Karpas-422 (cell line): ENCODE measurements at regions not wholly inside any gene's neighbourhood (a gene's known extent, or its start where the extent isn't known, plus 50 kb on each side); places are given as distances from the start of the nearest gene placed in this dataset.

Experiments used
- DNase-seq: peaks from one replicate; pipeline ENCODE4 v3.0.0-alpha.2; 2015
- H2AFZ ChIP-seq: fragments of 200-600 bp; sonication (generic); 2 replicates; pipeline ENCODE4 v1.6.1; 2014; ENCODE audit warnings: antibody characterized with exemption, low read length, mixed read lengths
- H3K27ac ChIP-seq: fragments of 200-600 bp; sonication (generic); 2 replicates; pipeline ENCODE4 v1.5.1; 2014; ENCODE audit warnings: mild to moderate bottlenecking, low read length, moderate library complexity
- H3K27me3 ChIP-seq: fragments of 200-600 bp; sonication (generic); 2 replicates; pipeline ENCODE4 v1.6.1; 2014; ENCODE audit warnings: low read length, mixed read lengths
- H3K36me3 ChIP-seq: fragments of 200-600 bp; sonication (generic); 2 replicates; pipeline ENCODE4 v1.6.1; 2014; ENCODE audit warnings: low read length, mixed read lengths; ENCODE audit not compliant: insufficient read depth
- H3K4me1 ChIP-seq: fragments of 200-600 bp; sonication (generic); 2 replicates; pipeline ENCODE4 v1.6.1; 2014; ENCODE audit warnings: mild to moderate bottlenecking, low read length, mixed read lengths
- H3K4me2 ChIP-seq: fragments of 200-600 bp; sonication (generic); 2 replicates; pipeline ENCODE4 v1.6.1; 2014; ENCODE audit warnings: low read length, low read depth, mild to moderate bottlenecking; ENCODE audit not compliant: poor library complexity, severe bottlenecking
- H3K4me3 ChIP-seq: fragments of 200-600 bp; sonication (generic); 2 replicates; pipeline ENCODE4 v1.5.1; 2014; ENCODE audit warnings: mild to moderate bottlenecking, antibody characterized with exemption, low read length, mixed read lengths
- H3K79me2 ChIP-seq: fragments of 200-600 bp; sonication (generic); 2 replicates; pipeline ENCODE4 v1.6.1; 2014; ENCODE audit warnings: mild to moderate bottlenecking, low read length, mixed read lengths
- H3K9ac ChIP-seq: fragments of 200-600 bp; sonication (generic); 2 replicates; pipeline ENCODE4 v1.6.0; 2014; ENCODE audit warnings: low read length
- H3K9me2 ChIP-seq: fragments of 200-600 bp; sonication (generic), shearing (Covaris generic); replicated peaks from 2 replicates; pipeline ENCODE4 v1.6.0; 2014; ENCODE audit warnings: mild to moderate bottlenecking, low read length, moderate library complexity; ENCODE audit not compliant: insufficient read depth
- H3K9me3 ChIP-seq: fragments of 300-700, 200-600 bp; sonication (generic); 2 replicates; pipeline ENCODE4 v1.6.1; 2014; ENCODE audit warnings: low read length, mixed read lengths
- H4K20me1 ChIP-seq: fragments of 200-600 bp; sonication (generic); 2 replicates; pipeline ENCODE4 v1.6.1; 2014; ENCODE audit warnings: mild to moderate bottlenecking, antibody characterized with exemption, low read length, low read depth; ENCODE audit not compliant: insufficient read depth

DNA sequence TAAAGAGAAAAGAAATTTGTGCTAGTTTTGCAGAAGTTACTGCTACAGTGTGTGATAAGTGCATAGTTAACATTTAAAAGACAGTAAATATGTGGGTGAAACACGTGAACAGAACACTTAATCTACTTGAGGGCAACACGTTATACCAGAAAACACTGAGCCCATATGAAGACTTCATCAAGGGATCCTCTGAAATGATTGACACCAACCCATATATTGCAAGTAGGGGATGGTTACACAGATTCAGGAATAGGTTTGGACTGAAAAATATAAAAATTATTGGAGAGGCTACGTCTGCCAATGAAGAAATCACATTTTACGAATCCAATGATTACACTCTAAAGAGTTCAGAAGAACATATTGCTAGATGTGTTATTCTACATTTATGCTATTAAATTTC lies 185.6 kb downstream of the GPX5 start:
- Histone ChIP-seq H3K27me3 (no peaks in the 10 kb centered on the region), H3K9me3 (no peaks in the 10 kb centered on the region), H3K79me2 (no peaks in the 10 kb centered on the region), H4K20me1 (no peaks in the 10 kb centered on the region), H3K36me3 (no peaks in the 10 kb centered on the region), H3K27ac (no peak overlapping the region), H3K9ac (no peak overlapping the region), H3K4me3 (no peak overlapping the region), H3K9me2 (no peaks in the 10 kb centered on the region), H3K4me2 (no peak overlapping the region), H3K4me1 (no peaks in the 10 kb centered on the region), H2AFZ (no peak overlapping the region)
- no peak for DNase-seq

DNA sequence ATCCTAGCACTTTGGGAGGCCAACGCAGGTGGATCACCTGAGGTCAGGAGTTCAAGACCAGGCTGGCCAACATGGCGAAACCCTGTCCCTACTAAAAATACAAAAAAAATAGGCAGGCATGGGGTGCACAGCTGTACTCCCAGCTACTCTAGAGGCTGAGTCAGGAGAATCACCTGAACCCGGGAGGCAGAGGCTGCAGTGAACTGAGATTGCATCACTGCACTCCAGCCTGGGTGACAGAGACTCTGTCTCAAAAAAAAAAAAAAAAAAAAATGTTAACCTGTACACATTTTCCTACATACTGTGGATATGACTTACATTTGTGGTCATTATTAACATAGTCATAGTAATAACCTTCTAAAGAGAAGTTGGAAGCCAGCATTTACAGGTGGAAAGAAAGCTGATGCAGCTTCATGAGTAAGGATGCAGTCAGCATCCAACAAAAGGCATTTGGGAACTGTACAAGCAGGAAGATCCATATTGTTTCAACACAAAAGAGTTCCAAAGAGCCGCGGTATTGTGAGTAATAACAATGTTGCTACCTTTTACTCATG lies 186.2 kb downstream of the GPX5 start:
- no peak overlapping the region for H3K4me3 ChIP-seq
- H3K9ac ChIP-seq: no peak overlapping the region
- H3K4me2 ChIP-seq: no peak overlapping the region
- H3K27me3 ChIP-seq: no peaks in the 10 kb centered on the region
- no peaks in the 10 kb centered on the region for H3K4me1 ChIP-seq
- no peak for DNase-seq
- no peaks in the 10 kb centered on the region for H3K9me2 ChIP-seq
- H2AFZ ChIP-seq: no peak overlapping the region
- no peak overlapping the region for H3K27ac ChIP-seq
- H4K20me1 ChIP-seq: no peaks in the 10 kb centered on the region
- H3K79me2 ChIP-seq: no peaks in the 10 kb centered on the region
- no peaks in the 10 kb centered on the region for H3K36me3 ChIP-seq
- no peaks in the 10 kb centered on the region for H3K9me3 ChIP-seq

DNA sequence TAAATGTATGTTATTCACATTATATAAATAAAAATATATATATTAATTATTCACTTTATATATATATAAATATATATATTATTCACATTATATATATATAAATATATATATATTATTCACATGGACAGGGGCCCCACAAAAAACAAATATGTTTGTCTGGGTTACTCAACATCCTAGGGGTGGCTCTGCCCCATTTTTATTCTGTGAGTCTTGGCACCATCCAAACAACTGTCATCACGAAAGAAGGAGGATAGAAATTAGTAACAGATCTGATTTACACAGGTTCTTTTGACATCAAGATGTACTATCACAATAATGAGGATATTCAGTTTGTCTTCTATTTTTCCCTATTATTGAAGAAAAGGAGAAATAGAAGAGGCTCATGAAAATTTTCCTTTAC lies 187.3 kb downstream of the GPX5 start:
- DNase-seq: no peak
- H3K27me3 ChIP-seq: no peaks in the 10 kb centered on the region
- no peaks in the 10 kb centered on the region for H3K9me3 ChIP-seq
- H3K79me2 ChIP-seq: no peaks in the 10 kb centered on the region
- H3K27ac ChIP-seq: no peak overlapping the region
- no peak overlapping the region for H3K9ac ChIP-seq
- H3K9me2 ChIP-seq: no peaks in the 10 kb centered on the region
- H2AFZ ChIP-seq: no peak overlapping the region
- H4K20me1 ChIP-seq: no peaks in the 10 kb centered on the region
- no peaks in the 10 kb centered on the region for H3K36me3 ChIP-seq
- no peaks in the 10 kb centered on the region for H3K4me1 ChIP-seq
- H3K4me3 ChIP-seq: no peak overlapping the region
- no peak overlapping the region for H3K4me2 ChIP-seq

DNA sequence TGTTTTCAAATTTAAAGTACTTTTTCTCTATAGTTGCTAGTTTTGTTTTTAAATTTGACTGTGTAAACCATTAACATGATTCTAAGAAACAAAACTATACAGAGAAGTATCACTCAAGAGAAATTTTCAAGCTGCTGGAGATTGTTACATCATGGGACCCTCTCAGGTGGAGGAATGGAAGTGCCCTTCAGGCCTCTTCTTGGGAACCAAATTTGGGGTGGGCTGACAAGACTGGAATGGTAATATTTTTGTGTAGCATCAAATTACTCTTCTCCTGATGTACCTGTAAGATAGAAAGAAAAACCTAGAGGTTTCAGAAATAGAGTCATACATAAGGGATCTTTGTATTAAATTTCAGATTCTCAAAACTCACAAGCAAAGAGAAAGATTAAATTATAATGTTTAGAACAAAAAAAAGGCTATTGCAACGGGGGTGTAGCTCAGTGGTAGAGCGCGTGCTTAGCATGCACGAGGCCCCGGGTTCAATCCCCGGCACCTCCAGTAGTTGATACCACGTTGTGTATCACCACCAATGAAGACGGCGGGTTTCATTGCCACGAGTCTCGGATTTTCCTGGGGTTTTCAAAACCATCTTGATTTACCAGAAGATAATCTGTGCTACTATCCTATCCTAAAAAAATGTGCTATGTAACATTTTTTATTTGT lies 193.7 kb downstream of the GPX5 start:
- Histone ChIP-seq H3K36me3 (no peaks in the 10 kb centered on the region), H3K9me3 (no peaks in the 10 kb centered on the region), H3K4me2 (no peak overlapping the region), H3K79me2 (no peaks in the 10 kb centered on the region), H3K27ac (no peak overlapping the region), H3K4me1 (no peaks in the 10 kb centered on the region), H3K9ac (no peak overlapping the region), H3K4me3 (no peak overlapping the region), H4K20me1 (no peaks in the 10 kb centered on the region), H2AFZ (no peak overlapping the region), H3K9me2 (no peaks in the 10 kb centered on the region), H3K27me3 (no peaks in the 10 kb centered on the region)
- peak; percentile 78 for DNase-seq

DNA sequence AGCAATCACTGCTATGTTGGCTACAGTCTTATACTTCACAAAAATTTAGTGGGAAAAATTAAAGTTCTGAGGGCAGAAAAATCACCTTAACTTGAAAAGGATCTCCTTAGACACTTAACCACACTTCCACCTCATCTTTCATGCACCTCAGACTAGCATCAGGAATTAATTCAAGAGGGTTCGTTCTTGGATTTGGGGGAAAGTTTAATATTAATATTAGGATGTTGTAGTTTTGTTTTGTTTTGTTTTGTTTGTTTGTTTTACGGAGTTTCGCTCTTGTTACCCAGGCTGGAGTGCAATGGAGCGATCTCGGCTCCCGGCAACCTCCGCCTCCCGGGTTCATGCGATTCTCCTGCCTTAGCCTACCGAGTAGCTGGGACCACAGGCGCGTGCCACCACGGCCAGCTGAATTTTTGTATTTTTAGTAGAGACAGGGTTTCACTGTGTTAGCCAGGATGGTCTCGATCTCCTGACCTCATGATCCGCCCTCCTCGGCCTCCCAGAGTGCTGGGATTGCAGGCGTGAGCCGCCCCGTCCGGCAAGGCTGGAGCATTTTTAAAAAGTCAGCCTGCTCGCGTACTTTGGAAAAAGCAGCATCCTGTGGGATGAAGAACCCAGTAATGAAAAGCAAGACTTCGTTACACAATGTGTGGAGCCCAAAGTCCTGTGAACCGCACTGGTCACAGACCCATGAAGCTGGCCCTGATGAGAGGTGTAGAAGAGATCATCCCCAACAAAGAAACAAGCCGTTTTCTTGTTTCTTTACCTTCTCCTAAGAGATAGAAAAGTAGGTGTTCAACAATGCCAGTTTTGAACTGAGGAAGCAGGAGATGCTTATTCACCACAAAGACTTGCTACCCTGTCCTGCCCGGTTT lies 194.9 kb downstream of the GPX5 start:
- no peak for DNase-seq
- Histone ChIP-seq H2AFZ (no peak overlapping the region), H3K79me2 (no peaks in the 10 kb centered on the region), H3K4me3 (no peak overlapping the region), H3K27ac (no peak overlapping the region), H4K20me1 (no peaks in the 10 kb centered on the region), H3K9me2 (no peaks in the 10 kb centered on the region), H3K9me3 (no peaks in the 10 kb centered on the region), H3K36me3 (no peaks in the 10 kb centered on the region), H3K27me3 (no peaks in the 10 kb centered on the region), H3K4me2 (no peak overlapping the region), H3K4me1 (no peaks in the 10 kb centered on the region), H3K9ac (no peak overlapping the region)

DNA sequence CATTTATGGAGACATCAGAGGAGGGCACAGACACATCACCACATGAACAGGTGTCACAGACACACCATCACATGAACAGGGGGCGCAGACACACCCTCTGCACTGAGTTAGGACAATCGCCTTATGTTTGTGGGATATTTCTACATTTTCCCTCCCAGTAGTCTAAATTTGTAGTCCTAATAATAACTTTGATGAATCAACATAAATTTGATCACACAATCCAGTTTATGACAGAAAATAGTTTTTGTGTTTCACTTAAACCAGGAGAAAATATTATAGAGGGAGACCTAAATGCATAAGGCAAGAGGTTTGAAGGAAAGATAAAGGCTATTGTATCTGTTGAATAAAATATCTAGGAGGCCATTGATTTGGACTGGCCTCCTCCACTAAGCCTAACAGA lies 195.7 kb downstream of the GPX5 start:
- no peak overlapping the region for H3K4me2 ChIP-seq
- H3K27ac ChIP-seq: no peak overlapping the region
- H3K79me2 ChIP-seq: no peaks in the 10 kb centered on the region
- H4K20me1 ChIP-seq: no peaks in the 10 kb centered on the region
- DNase-seq: no peak
- H3K9me2 ChIP-seq: no peaks in the 10 kb centered on the region
- no peaks in the 10 kb centered on the region for H3K9me3 ChIP-seq
- no peak overlapping the region for H3K4me3 ChIP-seq
- H3K36me3 ChIP-seq: no peaks in the 10 kb centered on the region
- H3K4me1 ChIP-seq: no peaks in the 10 kb centered on the region
- H2AFZ ChIP-seq: no peak overlapping the region
- no peaks in the 10 kb centered on the region for H3K27me3 ChIP-seq
- H3K9ac ChIP-seq: no peak overlapping the region

DNA sequence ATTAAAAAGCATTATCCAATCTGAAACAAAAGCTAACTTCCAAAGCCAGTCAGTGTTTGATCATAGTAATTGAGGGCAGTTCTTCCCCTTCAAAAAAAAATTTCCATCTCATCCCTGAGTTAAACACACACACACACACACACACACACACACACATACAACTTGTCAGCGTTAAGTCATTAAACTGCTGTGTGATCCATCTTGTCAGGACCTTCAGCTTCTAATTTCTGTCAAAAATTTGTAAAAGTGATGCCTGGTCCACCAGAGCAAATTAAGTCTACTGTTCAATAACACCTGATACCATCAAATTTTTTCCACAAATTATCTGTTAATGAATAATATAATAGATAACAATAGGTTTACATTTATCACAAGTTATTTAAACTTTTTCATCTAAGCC lies 198.7 kb downstream of the GPX5 start:
- Histone ChIP-seq H3K27ac (no peak overlapping the region), H3K27me3 (no peaks in the 10 kb centered on the region), H4K20me1 (no peaks in the 10 kb centered on the region), H3K9ac (no peak overlapping the region), H3K36me3 (no peaks in the 10 kb centered on the region), H3K9me3 (no peaks in the 10 kb centered on the region), H3K79me2 (no peaks in the 10 kb centered on the region), H3K9me2 (no peaks in the 10 kb centered on the region), H2AFZ (no peak overlapping the region), H3K4me2 (no peak overlapping the region), H3K4me1 (peaks cover 12% of the 10 kb centered on the region), H3K4me3 (no peak overlapping the region)
- DNase-seq: no peak

DNA sequence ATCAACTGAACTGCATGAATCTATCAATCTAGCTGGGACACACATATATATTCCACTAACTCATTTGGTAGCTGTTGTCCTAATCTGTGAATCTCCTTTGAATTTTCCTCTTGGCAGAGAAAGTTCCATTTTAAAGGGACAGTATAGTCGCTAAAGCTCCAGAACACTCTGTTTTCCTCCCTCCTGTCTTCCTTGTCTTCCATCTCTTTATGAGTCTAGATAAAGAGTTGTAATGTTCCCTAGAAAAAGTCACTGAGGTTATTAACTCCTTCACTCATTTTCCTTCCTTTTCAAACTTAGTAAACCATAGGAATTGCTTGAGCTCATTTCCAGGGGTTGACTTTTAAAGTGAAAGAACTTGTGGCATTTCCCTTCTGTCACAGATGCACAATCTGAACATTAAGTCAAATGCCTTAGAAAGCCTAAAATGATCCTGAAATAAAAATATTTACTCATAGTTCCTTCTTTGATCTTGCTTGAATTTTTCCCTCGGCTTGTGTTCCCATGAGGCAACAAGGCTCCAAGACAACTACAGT lies 198.4 kb downstream of the TRIM27 start:
- H3K4me3 ChIP-seq: no peak overlapping the region
- H3K9me3 ChIP-seq: no peaks in the 10 kb centered on the region
- H3K9ac ChIP-seq: no peak overlapping the region
- H3K4me1 ChIP-seq: peaks cover 13% of the 10 kb centered on the region
- H3K36me3 ChIP-seq: no peaks in the 10 kb centered on the region
- no peaks in the 10 kb centered on the region for H3K27me3 ChIP-seq
- H4K20me1 ChIP-seq: no peaks in the 10 kb centered on the region
- H3K79me2 ChIP-seq: no peaks in the 10 kb centered on the region
- H3K27ac ChIP-seq: no peak overlapping the region
- no peak overlapping the region for H2AFZ ChIP-seq
- no peak for DNase-seq
- no peaks in the 10 kb centered on the region for H3K9me2 ChIP-seq
- no peak overlapping the region for H3K4me2 ChIP-seq
